GM18508 (cell line): ENCODE measurements at regions not wholly inside any gene's neighbourhood (a gene's known extent, or its start where the extent isn't known, plus 50 kb on each side); places are given as distances from the start of the nearest gene placed in this dataset.
"Not testable (repeated sequence)": the region's sequence is repeated elsewhere in the genome, so short reads cannot be mapped to it uniquely, and the experiment has no call there.

Source experiments
- ATAC-seq: cut with Tn5 transposase; IDR thresholded peaks from one replicate; pipeline ENCODE4 v1.9.1; 2021; ENCODE audit warnings: moderate number of reproducible peaks; ENCODE audit not compliant: insufficient read depth, unreplicated experiment

DNA sequence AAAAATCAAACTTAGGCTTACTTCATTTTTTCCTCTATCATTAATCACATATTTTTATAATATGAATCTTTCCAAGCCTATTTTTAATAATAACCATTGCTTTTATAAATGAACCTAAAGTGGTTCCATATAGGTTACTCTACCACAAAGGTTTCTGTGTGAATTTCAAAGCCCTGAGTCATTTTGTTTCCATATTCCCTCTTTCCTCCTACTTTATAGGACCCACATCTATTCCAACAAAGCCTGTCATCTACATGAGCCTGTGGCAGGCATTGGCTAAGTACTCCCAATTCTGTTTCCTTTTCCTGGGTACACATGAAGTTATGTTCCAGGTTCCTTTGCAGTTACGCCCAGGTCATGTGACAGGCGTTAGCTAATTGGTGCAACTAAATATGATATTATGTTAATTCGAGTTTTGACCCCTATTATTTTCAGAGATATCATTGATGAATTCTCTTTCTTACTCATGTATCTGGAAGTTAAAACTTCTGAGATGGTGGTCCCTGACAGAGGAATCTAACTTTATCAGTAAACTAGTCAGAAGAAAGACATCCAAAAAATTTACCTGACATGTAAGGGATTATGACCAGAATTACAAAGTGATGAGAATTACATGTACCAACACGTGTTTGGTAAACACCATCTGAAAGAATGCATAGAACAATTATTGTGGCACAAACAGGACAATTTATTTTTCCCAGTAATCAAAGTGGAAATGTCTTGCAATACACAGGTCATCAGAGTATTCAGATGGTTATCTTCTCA, 1264.0 kb upstream of the CNTN5 start:
- no peak for ATAC-seq

DNA sequence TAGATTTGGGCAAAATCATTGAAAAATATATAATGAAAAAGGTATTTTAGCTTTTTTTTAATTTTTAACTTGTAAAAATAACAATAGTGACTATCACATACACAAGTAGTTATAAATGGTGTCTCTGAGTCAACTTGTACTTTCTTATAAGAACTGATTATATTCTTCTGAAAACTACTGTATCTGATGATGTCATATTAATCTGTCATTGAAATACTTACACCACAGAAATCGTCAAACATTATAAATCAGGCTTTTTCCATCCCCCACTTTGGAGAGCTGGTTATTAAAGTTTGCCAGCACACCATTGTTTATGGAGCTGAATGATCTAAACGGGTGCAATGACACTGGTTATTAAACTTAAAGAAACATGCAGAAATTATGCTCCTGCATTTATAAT, 1259.6 kb upstream of the CNTN5 start:
- no peak for ATAC-seq

DNA sequence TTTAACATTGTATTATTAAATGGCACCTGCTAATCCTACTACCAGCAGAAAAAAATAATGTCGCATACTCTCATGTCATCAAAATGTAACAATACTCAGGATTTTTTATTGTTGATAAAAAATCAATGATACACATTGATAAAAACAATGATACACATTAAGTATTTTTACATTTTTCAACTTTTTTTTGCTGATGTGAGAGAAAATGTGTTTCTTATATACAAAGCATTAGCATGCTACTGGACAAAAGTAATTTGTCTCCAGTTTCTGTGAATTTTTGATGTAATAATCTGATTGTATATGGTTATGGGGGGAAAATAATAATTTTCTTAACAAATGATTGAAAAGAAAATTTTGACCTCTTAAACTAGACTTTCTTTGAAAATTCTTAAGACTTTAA, 1256.6 kb upstream of the CNTN5 start:
- ATAC-seq: no peak

DNA sequence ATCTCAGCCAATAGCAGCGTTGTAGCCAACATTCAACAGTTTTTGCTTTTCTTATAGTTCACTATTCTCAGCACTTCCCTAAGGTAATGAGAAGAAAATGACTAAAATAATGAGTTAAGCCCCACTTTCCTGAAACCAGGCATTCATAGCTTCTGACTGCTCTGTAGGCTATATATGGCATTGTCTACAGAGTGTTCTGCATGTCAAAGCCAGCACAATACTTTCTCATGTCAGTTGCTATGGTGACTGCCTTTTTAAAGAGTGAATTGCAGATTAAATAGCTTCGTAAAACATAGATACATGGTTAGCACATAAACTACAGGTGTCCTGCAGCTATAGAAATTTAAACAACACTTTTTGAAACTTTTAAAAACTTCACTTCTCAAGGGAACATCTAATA, 1256.1 kb upstream of the CNTN5 start:
- no peak for ATAC-seq

DNA sequence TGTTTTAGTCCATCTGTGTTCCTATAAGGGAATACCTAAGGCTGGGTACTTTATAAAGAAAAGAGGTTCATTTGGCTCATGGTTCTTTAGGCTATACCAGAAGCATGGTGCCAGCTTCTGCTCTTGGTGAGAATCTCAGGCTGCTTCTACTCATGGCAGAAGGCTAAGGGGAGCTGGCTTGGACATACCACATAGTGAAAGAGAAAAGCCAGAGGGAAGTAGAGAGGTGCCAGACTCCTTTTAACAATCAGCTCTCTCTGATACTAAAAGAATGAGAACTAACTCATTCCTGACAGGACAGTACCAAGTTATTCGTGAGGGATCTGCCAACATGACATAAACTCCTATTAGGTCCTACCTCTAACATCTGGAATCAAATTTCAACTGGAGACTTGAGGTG, 1250.2 kb upstream of the CNTN5 start:
- ATAC-seq: no peak

DNA sequence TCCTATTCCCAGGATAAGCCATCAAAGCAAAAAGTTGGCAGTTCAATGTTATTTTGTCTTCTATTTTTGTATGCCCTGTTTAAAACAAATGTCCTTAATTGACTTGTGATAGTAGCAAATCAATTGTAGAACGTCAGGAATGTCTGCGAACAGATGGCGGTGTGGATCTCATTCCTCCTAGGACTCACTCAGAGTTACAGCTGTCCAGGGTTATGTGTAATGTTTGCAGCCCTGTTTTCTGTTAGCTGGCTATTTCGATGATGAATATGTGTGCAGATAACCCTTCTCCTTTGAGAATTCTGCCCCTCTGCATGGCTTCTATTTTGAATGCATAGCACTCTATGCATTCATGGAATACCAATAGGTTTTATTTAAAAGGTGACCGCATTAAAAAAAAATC, 1248.0 kb upstream of the CNTN5 start:
- no peak for ATAC-seq

DNA sequence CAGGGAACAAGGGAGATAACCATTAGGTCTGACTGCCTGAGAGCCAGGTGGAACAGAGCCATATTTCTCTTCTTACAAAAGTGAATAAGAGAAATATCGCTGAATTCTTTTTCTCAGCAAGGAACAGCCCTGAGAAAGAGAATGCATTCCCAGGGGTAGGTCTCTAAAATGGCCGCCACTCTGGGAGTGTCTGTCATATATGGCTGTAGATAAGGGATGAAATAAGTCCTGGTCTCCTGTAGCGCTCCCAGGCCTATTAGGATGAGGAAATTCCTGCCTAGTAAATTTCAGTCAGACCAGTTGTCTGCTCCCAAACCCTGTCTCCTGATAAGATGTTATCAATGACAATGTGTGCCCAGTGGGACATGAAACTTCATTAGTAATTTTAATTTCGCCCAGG, 1236.4 kb upstream of the CNTN5 start:
- not testable (repeated sequence) for ATAC-seq

DNA sequence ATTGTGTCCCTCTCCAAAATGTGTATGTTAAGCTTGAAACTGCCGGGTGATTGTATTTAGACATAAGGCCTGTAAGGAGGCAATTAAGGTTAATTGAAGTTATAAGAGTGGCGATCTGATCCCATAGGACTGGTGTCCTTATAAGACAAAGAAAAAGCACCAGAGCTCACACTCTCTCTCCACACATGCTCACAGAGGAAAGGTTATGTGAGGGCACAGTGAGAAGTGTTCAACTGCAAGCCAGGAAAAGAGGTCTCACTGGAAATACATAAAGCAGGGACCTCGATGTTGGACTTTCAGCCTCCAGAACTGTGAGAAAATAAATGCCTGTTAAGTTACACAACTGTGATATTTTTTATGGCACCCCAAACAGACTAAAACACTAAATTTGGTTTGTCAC, 1233.8 kb upstream of the CNTN5 start:
- no peak for ATAC-seq

DNA sequence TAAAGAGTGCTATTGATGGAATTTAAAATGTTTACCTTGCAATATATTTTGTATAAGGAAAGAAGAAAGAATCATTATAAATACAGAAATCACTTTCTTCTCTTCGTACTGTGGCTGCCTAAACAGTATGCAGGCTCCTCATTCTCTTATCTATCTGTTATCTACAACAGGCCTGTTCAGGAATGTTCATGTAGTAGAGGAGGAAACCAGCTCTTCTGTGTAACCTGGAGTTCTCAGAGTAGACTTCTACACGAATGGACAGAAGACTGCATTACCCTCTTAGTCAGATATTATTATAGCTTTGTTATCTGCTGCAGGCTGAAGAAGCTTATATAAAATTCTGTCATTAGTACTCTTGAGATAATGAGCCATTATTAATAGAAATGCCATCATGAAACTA, 1225.9 kb upstream of the CNTN5 start:
- no peak for ATAC-seq

DNA sequence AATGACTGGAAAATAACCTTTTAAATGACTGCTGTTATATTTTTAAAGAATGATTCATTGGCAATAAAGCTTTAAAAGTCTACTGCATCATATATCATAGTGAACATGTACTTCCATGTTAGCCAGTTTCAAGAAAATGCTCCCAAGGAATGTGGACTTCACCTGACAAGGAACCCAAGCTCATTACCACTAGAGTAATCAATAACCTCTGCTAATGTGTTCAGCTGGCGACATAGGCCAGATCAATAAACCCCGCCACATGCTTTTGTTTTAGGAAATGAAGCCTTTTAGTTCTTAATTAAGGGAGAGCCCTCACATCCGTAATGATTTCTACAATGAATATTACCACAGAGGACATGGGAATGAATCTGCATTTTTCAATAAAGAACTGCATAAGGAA, 1219.9 kb upstream of the CNTN5 start:
- no peak for ATAC-seq

DNA sequence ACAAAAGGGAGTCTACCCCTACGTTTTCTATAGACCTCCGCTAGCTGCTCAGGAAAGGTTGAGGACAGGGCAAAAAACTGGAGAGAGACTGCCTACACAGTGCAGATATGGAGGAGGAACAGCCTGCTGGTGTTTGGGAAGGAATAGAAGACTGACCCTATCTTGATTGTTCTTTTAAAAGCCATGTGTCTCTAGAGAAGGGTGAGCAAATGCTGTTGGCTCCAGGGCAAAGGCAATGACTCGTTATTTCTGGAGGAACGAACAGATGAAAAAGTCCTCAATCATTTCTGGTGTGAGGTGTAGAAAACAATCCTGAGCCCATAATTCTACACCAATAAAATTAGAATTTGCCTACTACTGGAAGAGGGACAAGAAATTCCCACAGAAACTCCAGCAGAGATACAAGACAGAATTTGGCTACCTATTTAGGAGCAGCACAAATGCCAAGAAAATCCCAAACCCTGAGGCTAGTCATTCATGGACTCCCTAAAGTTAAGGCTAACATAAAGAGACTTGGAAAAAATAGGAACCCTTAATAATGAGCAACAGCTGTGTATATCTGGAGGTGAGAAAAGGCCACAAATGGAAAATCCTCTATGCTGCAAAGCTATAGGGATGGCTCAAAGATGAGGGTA, 1206.3 kb upstream of the CNTN5 start:
- ATAC-seq: no peak

DNA sequence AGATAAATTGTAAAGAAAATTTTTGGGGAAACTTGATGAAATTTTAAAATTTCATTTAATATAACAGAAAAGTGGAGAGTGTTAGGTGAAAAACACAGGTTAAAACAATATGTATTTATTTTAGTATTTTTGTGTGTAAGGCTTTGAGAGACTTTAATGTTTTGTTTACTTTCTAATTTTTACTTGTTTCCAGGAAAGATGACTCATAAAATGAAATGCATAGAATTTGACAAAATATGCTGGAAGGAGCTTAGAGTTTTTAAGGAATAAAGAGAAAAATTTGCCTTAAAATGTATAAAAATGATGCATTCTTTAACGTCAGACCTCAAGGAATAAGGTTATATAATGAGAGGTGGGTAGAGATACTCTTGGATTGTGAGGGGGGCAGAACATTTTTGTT, 1205.1 kb upstream of the CNTN5 start:
- no peak for ATAC-seq

DNA sequence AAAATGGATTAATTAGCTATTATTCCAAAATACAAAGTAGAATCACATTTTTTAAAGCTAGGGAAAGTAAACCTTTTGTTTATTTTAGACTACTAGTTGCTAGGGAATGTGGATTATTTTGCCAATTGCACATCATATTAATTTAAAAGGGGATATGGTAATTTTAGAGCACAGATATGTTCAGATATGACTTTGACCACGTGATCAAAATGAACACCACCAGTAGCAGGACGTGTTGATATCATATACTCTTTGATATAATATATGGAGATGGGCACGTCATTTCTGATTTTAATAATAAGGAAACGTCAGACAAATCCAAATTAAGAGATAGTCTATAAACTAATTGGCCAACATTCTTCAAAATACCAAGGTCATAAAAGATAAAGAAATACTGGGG, 1188.3 kb upstream of the CNTN5 start:
- no peak for ATAC-seq

DNA sequence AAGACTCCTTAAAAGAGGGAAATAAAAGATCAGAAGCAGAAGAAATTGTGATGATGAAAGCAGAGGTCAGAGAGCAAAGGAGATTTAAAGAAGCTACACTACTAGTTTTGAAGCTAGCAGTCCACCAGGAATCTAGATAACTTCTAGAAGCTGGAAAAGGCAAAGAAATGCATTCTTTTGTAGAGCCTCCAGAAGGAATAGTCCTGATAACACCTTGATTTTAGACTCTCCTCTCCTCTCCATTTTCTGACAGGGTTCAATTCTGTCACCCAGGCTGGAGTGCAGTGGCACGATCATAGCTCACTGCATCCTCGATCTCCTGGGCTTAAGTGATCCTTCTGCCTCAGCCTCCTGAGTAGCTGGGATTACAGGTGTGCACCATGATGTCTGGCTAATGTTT, 1187.3 kb upstream of the CNTN5 start:
- ATAC-seq: no peak

DNA sequence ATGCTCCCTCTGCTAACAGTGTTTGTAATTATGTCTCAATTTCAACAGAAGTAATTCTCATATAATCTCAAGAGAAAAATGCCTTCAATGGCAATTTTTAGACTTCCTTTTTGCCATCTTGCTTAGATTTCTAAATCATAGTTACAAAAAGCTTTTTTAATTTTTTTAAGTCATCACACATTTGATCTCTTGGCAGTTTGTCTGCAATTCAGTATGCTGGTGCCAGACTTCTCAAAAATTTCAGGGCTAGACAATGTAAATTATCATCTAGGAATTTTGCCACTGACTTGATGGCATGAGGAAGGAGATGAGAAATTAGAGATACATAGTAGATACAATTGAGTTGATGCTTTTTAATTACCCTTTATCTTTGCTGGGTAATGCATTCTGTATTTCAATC, 1176.7 kb upstream of the CNTN5 start:
- no peak for ATAC-seq

DNA sequence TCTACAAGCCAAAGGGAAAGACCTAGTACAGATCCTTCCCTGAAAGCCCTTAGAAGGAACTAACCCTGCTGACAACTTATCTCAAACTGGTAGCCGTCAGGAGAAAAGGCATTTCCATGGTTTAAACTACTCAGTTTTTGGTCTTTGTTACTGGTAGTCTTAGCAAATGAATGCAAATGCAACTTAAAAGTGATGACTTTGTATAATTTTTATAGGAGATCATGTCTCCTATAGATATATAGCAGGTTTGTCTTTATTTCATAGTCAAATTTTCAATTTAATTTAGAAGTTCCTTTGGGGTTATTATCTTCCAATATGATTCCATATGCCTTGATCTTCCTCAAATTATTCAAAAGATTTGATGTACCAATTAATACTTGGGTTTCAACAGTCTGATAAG, 1173.0 kb upstream of the CNTN5 start:
- no peak for ATAC-seq

DNA sequence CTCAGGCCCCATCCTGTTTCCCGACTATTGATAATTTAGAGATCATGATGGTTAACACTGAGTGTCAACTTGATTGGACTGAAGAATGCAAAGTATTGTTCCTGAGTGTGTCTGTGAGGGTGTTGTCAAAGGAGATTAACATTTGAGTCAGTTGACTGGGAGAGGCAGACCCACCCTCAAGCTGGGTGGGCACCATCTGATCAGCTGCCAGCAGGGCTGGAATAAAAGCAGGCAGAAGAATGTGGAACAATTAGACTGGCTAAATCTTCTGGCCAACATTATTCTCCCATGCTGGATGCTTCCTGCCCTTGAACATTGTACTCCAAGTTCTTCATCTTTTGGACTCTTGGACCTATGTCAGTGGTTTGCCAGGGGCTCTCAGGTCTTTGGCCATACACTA, 1170.0 kb upstream of the CNTN5 start:
- ATAC-seq: no peak

DNA sequence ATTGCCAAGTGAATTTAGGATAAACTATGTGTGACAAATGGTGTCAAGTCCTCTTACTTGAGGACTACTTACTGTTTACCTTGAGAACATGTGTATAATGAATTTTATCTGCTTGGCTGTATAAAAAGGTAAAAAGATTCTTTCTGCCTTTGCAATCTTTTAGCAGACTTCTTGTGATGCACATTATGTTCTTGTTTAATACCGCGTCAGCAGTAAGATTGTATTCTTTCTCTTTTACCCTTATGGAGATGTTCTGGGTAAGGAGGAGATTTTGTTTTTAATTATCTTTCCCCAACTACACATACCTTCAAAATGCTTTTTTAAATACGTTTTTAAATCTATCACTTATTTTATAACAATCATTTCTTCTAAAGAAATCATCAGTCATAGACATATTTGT, 1166.4 kb upstream of the CNTN5 start:
- no peak for ATAC-seq

DNA sequence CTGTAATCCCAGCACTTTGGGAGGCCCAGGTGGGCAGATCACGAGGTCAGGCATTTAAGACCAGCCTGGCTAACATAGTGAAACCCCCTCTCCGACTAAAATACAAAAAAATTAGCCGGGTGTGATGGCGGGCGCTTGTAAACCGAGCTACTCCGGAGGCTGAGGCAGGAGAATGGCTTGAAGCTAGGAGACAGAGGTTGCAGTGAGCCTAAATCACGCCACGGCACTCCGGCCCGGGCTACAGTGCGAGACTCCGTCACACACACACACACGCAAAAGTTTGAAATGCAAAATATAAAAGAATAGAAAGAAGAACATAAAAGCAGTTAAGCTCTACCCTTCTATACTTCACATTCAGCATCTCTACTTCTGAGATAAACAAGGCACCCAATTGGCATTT, 1165.9 kb upstream of the CNTN5 start:
- ATAC-seq: no peak

DNA sequence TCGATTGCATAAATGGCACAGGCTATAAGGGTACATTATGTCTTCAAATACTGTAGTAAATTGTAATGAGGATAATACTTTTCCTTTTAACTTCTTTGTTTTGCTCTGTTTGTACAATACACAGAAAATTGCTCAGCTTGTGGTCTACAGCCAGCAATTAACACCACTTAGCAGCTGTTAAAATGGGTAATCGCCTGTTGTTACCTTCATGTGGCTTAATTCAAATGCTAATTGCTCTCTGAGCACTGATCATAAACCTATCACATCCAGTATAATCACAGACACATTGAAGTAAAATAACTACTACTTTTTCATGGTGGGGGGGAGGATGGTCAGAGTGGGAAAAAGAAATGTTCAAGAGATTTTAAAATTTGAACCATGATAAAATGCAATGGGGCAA, 1164.1 kb upstream of the CNTN5 start:
- ATAC-seq: no peak

DNA sequence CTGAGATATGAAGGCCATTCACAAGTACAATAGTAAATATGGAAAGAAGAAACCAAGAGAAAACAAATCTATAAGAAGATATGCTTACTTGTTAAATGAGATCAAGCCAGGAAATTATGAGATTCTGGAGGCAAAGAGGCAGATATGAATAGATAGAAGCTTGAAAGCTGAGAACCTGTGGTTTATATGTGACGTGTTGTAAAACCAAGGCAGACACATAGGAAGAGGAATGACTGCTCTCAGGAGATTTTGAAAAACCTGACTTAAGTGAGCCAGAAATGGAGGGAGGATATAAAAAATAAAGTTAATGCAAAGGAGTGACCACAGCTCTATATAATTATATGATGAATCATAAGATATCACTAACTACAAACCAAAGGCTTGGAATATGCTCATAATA, 1160.5 kb upstream of the CNTN5 start:
- ATAC-seq: no peak

DNA sequence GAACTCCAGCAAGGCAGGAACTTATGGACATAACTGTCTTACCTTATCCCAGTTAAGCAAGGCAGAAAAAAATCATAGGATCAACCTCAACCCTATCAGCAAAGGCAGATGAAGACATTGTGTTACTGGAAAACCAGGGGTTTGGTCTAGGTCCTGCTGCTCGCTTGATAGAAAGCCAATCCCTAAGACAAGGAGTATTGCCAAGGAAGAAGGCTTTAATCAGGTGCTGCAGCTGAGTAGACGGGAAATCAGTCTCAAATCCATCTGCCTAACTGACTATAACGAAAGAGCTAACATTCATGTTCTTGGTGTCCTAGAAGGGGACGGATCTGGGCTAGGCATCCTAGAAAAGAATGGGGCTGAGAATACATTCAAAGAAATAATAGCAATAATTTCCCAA, 1158.7 kb upstream of the CNTN5 start:
- no peak for ATAC-seq
